LHCN-M2 (cell line): ENCODE measurements at regions not wholly inside any gene's neighbourhood (a gene's known extent, or its start where the extent isn't known, plus 50 kb on each side); places are given as distances from the start of the nearest gene placed in this dataset.

ENCODE experiments used
- DNase-seq: peaks from one replicate; pipeline ENCODE4 v3.0.0-alpha.2; 2012; ENCODE audit warnings: low read depth

DNA sequence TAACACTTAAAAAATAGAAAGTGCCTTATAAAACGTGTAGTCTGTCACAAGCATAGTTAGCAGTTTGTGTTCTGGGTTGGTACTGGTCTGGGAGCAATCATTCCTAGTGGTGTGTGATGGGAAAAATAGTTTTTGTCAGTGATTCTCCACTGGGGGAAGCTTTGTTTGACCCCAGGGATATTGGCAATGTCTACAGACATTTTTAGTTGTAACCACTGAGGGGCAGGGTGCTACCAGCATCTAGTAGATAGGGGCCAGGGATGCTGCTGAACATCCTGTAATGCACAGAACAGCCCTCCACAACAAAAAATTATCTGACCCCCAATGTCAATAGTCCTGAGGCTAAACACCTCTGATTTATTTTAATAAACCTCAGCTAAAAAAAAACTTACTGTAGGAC, 51.6 kb upstream of the CREB5 start:
- DNase-seq: peak; percentile 35

DNA sequence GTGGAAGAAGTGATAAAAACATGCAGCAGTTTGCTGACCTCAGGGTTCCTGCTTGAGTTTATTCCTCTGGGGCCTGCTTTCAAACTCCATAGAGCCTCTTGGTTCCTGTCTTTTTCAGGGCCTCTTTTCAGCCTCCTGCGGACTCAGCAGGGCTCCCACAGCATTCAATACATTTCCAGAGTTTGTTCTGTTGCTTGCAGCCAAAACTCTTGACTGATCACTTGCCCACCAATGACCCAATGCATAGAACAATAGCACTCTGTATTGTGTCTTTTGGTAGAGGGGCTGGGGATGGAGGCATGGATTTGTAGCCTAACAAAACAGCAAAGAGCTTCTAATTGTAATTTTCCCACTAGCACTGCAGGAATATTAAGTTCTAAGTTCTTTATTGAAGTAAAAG, 50.8 kb upstream of the CREB5 start:
- DNase-seq: no peak

DNA sequence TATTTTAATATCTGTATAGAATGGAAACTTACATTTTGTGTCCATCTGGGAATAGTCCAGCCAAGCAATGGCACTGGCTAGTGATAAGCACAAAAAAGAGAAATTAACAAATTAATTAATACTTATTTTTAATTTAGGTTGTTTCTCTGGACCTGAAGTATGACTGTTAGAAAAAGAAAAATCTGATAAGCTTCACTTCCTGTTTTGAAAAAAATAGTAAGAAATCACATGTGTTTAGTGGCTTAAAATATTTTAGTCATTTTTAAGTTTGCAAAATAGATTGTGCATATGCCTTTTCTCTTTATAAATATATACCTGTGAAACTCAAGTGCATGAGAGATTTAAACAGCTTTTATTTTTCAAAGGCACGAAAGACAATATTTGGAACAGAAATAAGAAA, 50.1 kb upstream of the CREB5 start:
- no peak for DNase-seq
